Thyroid gland (tissue), 4 donors: ENCODE measurements at regions not wholly inside any gene's neighbourhood (a gene's known extent, or its start where the extent isn't known, plus 50 kb on each side); places are given as distances from the start of the nearest gene placed in this dataset.

Experiments
- CTCF ChIP-seq, 6 experiments: fragments of 200-600 bp in 3 of 6; fragments of 450-650 bp in 3 of 6; sonication (generic) in 3 of 6; IDR thresholded peaks; one replicate each; pipeline ENCODE4 v1.5.1; 2016 to 2019; ENCODE audit warnings: antibody characterized with exemption in 6 of 6, mild to moderate bottlenecking in 2 of 6, inconsistent platforms in 1 of 6, moderate library complexity in 1 of 6
- POLR2A ChIP-seq, 2 donors: fragments of 450-650 bp; IDR thresholded peaks; one replicate each; pipeline ENCODE4 v1.6.1; 2017; ENCODE audit warnings: antibody characterized with exemption in 2 of 2, mild to moderate bottlenecking in 2 of 2, moderate library complexity in 1 of 2

GRCh38 chr5:105158526-105158925 lies 1595.9 kb upstream of the NUDT12 start:
- TF ChIP-seq POLR2A (IDR thresholded peaks at IDR 0.05): no peak
- TF ChIP-seq CTCF (IDR thresholded peaks at IDR 0.05): no peak
